BE2C (cell line): ENCODE measurements at regions not wholly inside any gene's neighbourhood (a gene's known extent, or its start where the extent isn't known, plus 50 kb on each side); places are given as distances from the start of the nearest gene placed in this dataset.

Experiments
- DNase-seq: peaks from one replicate; pipeline ENCODE4 v3.0.0-alpha.2; 2020
- H3K27me3 ChIP-seq: fragments of 250-450 bp; sonication (Bioruptor Pico); 2 replicates; pipeline ENCODE4 v1.5.1; 2020; ENCODE audit warnings: mild to moderate bottlenecking
- H3K36me3 ChIP-seq: fragments of 250-450 bp; sonication (Bioruptor Pico); 2 replicates; pipeline ENCODE4 v1.5.1; 2020; ENCODE audit warnings: mild to moderate bottlenecking
- H3K4me1 ChIP-seq: fragments of 250-450 bp; sonication (Bioruptor Pico); 2 replicates; pipeline ENCODE4 v1.5.1; 2020
- H3K4me3 ChIP-seq: 2 replicates; pipeline ENCODE4 v1.5.1; 2011; ENCODE audit warnings: low read depth, low read length
- H3K9me3 ChIP-seq: fragments of 250-450 bp; sonication (Bioruptor Pico); 2 replicates; pipeline ENCODE4 v1.5.1; 2020
- TF ChIP-seq, protein P1 (sequence below): IDR thresholded peaks from 2 replicates; pipeline ENCODE4 v1.5.1; 2012; ENCODE audit warnings: mild to moderate bottlenecking, low read depth, low read length

DNA sequence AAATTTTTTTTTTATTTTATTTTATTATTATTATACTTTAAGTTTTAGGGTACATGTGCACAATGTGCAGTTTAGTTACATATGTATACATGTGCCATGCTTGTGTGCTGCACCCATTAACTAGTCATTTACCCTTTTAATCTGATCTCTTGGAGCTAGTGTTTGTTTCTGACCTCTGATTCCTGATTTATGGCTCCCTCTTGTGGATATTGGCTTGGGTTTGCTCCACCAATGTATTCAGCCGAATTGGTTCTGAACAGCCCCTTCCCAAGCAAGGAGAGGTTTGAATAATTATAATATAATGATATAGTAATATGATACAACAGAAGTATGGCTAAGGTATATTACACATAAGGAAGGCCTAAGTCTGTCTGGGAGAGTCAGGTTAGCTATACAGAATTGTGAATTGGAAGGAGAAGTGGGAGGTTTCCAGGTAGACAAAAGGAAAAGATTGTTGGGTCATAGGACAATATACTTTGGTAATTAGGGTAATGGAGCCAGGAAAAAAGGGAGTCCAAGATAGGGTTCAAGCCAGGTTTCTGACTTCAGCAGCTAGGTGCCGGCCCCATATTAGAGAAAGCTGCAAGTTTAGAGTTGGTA, 53.1 kb upstream of the HMCN1 start:
- no peak for DNase-seq
- Histone ChIP-seq H3K27me3 (no peaks in the 10 kb centered on the region), H3K36me3 (no peaks in the 10 kb centered on the region), H3K4me1 (no peaks in the 10 kb centered on the region), H3K9me3 (no peaks in the 10 kb centered on the region), H3K4me3 (no peak overlapping the region)
- TF ChIP-seq, protein P1, sequence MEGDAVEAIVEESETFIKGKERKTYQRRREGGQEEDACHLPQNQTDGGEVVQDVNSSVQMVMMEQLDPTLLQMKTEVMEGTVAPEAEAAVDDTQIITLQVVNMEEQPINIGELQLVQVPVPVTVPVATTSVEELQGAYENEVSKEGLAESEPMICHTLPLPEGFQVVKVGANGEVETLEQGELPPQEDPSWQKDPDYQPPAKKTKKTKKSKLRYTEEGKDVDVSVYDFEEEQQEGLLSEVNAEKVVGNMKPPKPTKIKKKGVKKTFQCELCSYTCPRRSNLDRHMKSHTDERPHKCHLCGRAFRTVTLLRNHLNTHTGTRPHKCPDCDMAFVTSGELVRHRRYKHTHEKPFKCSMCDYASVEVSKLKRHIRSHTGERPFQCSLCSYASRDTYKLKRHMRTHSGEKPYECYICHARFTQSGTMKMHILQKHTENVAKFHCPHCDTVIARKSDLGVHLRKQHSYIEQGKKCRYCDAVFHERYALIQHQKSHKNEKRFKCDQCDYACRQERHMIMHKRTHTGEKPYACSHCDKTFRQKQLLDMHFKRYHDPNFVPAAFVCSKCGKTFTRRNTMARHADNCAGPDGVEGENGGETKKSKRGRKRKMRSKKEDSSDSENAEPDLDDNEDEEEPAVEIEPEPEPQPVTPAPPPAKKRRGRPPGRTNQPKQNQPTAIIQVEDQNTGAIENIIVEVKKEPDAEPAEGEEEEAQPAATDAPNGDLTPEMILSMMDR: peak; percentile 55

- no peak overlapping the region for H3K4me3 ChIP-seq
- H3K36me3 ChIP-seq: no peaks in the 10 kb centered on the region
- TF ChIP-seq, protein P1: 0 out of 2 replicates have a peak, but pooled peaks have one; percentile 1
- DNase-seq: no peak
- H3K27me3 ChIP-seq: no peaks in the 10 kb centered on the region
- no peaks in the 10 kb centered on the region for H3K4me1 ChIP-seq
- no peaks in the 10 kb centered on the region for H3K9me3 ChIP-seq
Measured at GRCh38 chr1:185680453-185680852, 53.7 kb upstream of the HMCN1 start.

GRCh38 chr1:185679220-185679619, 55.0 kb upstream of the HMCN1 start:
- no peak for DNase-seq
- TF ChIP-seq, protein P1: no peak
- Histone ChIP-seq H3K4me3 (no peak overlapping the region), H3K9me3 (no peaks in the 10 kb centered on the region), H3K36me3 (no peaks in the 10 kb centered on the region), H3K4me1 (no peaks in the 10 kb centered on the region), H3K27me3 (no peaks in the 10 kb centered on the region)

GRCh38 chr1:185676969-185677368, 57.2 kb upstream of the HMCN1 start:
- H3K36me3 ChIP-seq: no peaks in the 10 kb centered on the region
- H3K4me3 ChIP-seq: no peak overlapping the region
- TF ChIP-seq, protein P1: no peak
- H3K9me3 ChIP-seq: no peaks in the 10 kb centered on the region
- DNase-seq: no peak
- H3K27me3 ChIP-seq: no peaks in the 10 kb centered on the region
- H3K4me1 ChIP-seq: no peaks in the 10 kb centered on the region

DNA sequence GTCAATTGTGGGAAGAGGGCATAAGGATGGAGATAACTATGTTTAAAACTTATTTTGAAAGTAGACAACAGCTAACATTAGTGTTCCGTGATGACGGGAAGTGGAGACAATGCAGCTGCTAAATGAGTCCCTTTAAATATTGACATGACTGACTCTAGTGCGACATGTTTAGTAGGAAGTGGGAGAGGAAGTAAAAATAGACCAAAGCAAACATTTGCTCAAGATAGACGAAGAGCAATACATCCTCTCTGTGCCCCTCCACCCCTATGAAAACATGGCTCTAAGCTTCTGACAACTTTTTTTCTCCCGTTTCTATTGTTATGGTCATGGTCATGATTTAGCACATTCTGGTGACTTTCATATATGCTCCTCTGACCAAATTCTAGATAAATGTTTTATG, 60.0 kb upstream of the HMCN1 start:
- Histone ChIP-seq H3K4me3 (no peak overlapping the region), H3K4me1 (no peaks in the 10 kb centered on the region), H3K27me3 (no peaks in the 10 kb centered on the region), H3K36me3 (no peaks in the 10 kb centered on the region), H3K9me3 (no peaks in the 10 kb centered on the region)
- TF ChIP-seq, protein P1: no peak
- DNase-seq: no peak

DNA sequence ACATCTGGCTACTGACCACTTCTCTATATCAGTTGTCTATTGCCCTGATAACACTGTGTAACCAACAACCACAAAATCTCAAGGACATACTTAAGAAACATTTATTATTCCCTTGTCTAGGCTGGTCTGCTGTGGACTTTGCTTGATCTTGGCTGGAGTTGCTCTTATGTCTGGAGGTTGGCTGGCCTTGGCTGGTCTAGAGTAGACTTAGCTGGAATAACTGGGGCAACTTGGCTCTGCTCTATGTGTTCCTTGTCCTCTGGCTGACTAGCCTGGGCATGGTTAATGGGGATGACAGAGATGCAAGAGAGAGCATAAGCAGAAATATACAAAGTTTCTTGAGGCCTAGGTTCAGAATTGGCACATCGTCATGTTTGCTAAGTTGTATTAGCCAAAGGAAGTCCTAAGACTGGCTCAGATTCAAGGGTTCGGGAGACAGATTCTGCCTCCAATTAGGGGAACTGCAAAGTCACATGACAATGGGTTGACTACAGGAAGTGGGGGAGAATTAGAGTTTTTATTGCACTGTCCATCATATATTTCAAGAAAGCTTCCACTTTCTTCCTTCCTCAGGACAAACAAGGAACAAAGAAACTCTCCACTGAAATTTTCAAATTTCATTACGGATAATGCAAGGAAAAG, 61.4 kb upstream of the HMCN1 start:
- Histone ChIP-seq H3K27me3 (no peaks in the 10 kb centered on the region), H3K36me3 (no peaks in the 10 kb centered on the region), H3K4me3 (no peak overlapping the region), H3K4me1 (no peaks in the 10 kb centered on the region), H3K9me3 (no peaks in the 10 kb centered on the region)
- TF ChIP-seq, protein P1: no peak
- no peak for DNase-seq
